GM23248 (cell line): ENCODE measurements at regions not wholly inside any gene's neighbourhood (a gene's known extent, or its start where the extent isn't known, plus 50 kb on each side); places are given as distances from the start of the nearest gene placed in this dataset.
"Not testable (repeated sequence)": the region's sequence is repeated elsewhere in the genome, so short reads cannot be mapped to it uniquely, and the experiment has no call there.

Experiments
- DNase-seq: peaks from one replicate; pipeline ENCODE4 v3.0.0-alpha.2; 2015
- H2AFZ ChIP-seq: fragments of 200-600 bp; sonication (generic); 2 replicates; pipeline ENCODE4 v1.6.1; 2016; ENCODE audit warnings: antibody characterized with exemption
- H3F3A ChIP-seq: fragments of 200-600 bp; sonication (generic); 2 replicates; pipeline ENCODE4 v1.6.1; 2016; ENCODE audit warnings: mild to moderate bottlenecking, antibody characterized with exemption, mixed run types; ENCODE audit not compliant: insufficient read depth
- H3K27ac ChIP-seq: fragments of 200-600 bp; sonication (generic); 2 replicates; pipeline ENCODE4 v1.5.1; 2016; ENCODE audit warnings: mild to moderate bottlenecking
- H3K27me3 ChIP-seq: fragments of 200-600 bp; sonication (generic); replicated peaks from 2 replicates; pipeline ENCODE4 v1.6.1; 2016; ENCODE audit warnings: mild to moderate bottlenecking; ENCODE audit not compliant: insufficient read depth
- H3K36me3 ChIP-seq: fragments of 200-600 bp; sonication (generic); 2 replicates; pipeline ENCODE4 v1.6.1; 2016; ENCODE audit warnings: low read depth, mild to moderate bottlenecking
- H3K4me1 ChIP-seq: fragments of 200-600 bp; sonication (generic); 2 replicates; pipeline ENCODE4 v1.6.1; 2016; ENCODE audit warnings: mild to moderate bottlenecking; ENCODE audit not compliant: insufficient read depth
- H3K4me2 ChIP-seq: fragments of 200-600 bp; sonication (generic); one replicate; pipeline ENCODE4 v1.6.1; 2016; ENCODE audit warnings: mild to moderate bottlenecking; ENCODE audit not compliant: unreplicated experiment
- H3K4me3 ChIP-seq: fragments of 200-600 bp; sonication (generic); 2 replicates; pipeline ENCODE4 v1.5.1; 2016; ENCODE audit warnings: mild to moderate bottlenecking
- H3K79me2 ChIP-seq: fragments of 200-600 bp; sonication (generic); 2 replicates; pipeline ENCODE4 v1.6.1; 2016; ENCODE audit warnings: mild to moderate bottlenecking; ENCODE audit not compliant: insufficient read depth
- H3K9ac ChIP-seq: fragments of 200-600 bp; sonication (generic); 2 replicates; pipeline ENCODE4 v1.6.1; 2016; ENCODE audit warnings: mild to moderate bottlenecking
- H3K9me2 ChIP-seq: fragments of 200-600 bp; sonication (generic); 2 replicates; pipeline ENCODE4 v1.6.1; 2016; ENCODE audit warnings: mixed run types, mild to moderate bottlenecking, moderate library complexity; ENCODE audit not compliant: insufficient read depth
- H3K9me3 ChIP-seq: fragments of 200-600 bp; sonication (generic); one replicate; pipeline ENCODE4 v1.6.1; 2017; ENCODE audit warnings: low read depth
- H4K20me1 ChIP-seq: fragments of 200-600 bp; sonication (generic); 2 replicates; pipeline ENCODE4 v1.6.0; 2016; ENCODE audit not compliant: insufficient read depth
- EZH2 ChIP-seq: fragments of 200-600 bp; sonication (generic); IDR thresholded peaks from 2 replicates; pipeline ENCODE4 v1.6.1; 2018; ENCODE audit warnings: antibody characterized with exemption, mild to moderate bottlenecking; ENCODE audit not compliant: insufficient read depth, poor library complexity, severe bottlenecking
- EZH2phosphoT487 ChIP-seq: fragments of 200-600 bp; sonication (generic); IDR thresholded peaks from 2 replicates; pipeline ENCODE4 v1.6.1; 2018; ENCODE audit warnings: antibody characterized with exemption, moderate library complexity, mild to moderate bottlenecking, low read depth; ENCODE audit not compliant: insufficient read depth
- WGBS, 2 experiments: methylation state at CpG; one replicate each; pipeline ENCODE4 v1.1.6; 2015 to 2017; ENCODE audit warnings: low lambda C conversion rate in 2 of 2, low coverage in 1 of 2; ENCODE audit errors: missing lambda C conversion rate in 2 of 2; 5-methylcytosine and 5-hydroxymethylcytosine counted together
- in situ Hi-C: fragments of 300-500 bp; cut with MboI; formaldehyde crosslinking; loops from 2 replicates; pipeline ENCODE4 v1.15.0; 2020

- Histone ChIP-seq H3K4me2 (no peak overlapping the region), H3K79me2 (no peaks in the 10 kb centered on the region), H2AFZ (no peak overlapping the region), H3K9ac (no peak overlapping the region), H3K9me3 (peaks cover 7% of the 10 kb centered on the region), H3K4me3 (no peak overlapping the region), H4K20me1 (no peaks in the 10 kb centered on the region), H3K27ac (no peak overlapping the region), H3K9me2 (no peaks in the 10 kb centered on the region), H3K27me3 (no peaks in the 10 kb centered on the region), H3F3A (no peaks in the 10 kb centered on the region), H3K36me3 (no peaks in the 10 kb centered on the region), H3K4me1 (no peaks in the 10 kb centered on the region)
- WGBS, 2 experiments: 7 to 13% methylated on average over 1 of the region's 1 CpG
- no peak for DNase-seq
- TF ChIP-seq EZH2phosphoT487 (no peak), EZH2 (no peak)
- in situ Hi-C loops: no loop called here
Observed at GRCh38 chr13:66089711-66090110, 1140.4 kb downstream of the PCDH9 start.

- H3K36me3 ChIP-seq: no peaks in the 10 kb centered on the region
- H3K4me3 ChIP-seq: no peak overlapping the region
- H2AFZ ChIP-seq: no peak overlapping the region
- 7 to 11% methylated on average over 2 of the region's 2 CpGs for WGBS, 2 experiments
- no peak for DNase-seq
- H3K4me2 ChIP-seq: no peak overlapping the region
- no peak overlapping the region for H3K9ac ChIP-seq
- no peaks in the 10 kb centered on the region for H3K79me2 ChIP-seq
- no peaks in the 10 kb centered on the region for H3K27me3 ChIP-seq
- H4K20me1 ChIP-seq: no peaks in the 10 kb centered on the region
- no peak for TF ChIP-seq EZH2
- no peak for TF ChIP-seq EZH2phosphoT487
- no peaks in the 10 kb centered on the region for H3F3A ChIP-seq
- peaks cover 12% of the 10 kb centered on the region for H3K9me3 ChIP-seq
- H3K4me1 ChIP-seq: no peaks in the 10 kb centered on the region
- no peak overlapping the region for H3K27ac ChIP-seq
- in situ Hi-C loops: no loop called here
- H3K9me2 ChIP-seq: no peaks in the 10 kb centered on the region
Observed at GRCh38 chr13:66087269-66087710, 1142.8 kb downstream of the PCDH9 start.

- Histone ChIP-seq H3K4me3 (no peak overlapping the region), H3K79me2 (no peaks in the 10 kb centered on the region), H3K27ac (no peak overlapping the region), H3K9ac (no peak overlapping the region), H3K4me1 (no peaks in the 10 kb centered on the region), H3K27me3 (no peaks in the 10 kb centered on the region), H3K9me2 (no peaks in the 10 kb centered on the region), H2AFZ (no peak overlapping the region), H3K36me3 (no peaks in the 10 kb centered on the region), H3K9me3 (no peaks in the 10 kb centered on the region), H3K4me2 (no peak overlapping the region), H3F3A (no peaks in the 10 kb centered on the region), H4K20me1 (no peaks in the 10 kb centered on the region)
- in situ Hi-C loops: no loop called here
- TF ChIP-seq EZH2phosphoT487 (no peak), EZH2 (no peak)
- no peak for DNase-seq
Observed at GRCh38 chr13:66077132-66077689, 1152.9 kb downstream of the PCDH9 start.

DNA sequence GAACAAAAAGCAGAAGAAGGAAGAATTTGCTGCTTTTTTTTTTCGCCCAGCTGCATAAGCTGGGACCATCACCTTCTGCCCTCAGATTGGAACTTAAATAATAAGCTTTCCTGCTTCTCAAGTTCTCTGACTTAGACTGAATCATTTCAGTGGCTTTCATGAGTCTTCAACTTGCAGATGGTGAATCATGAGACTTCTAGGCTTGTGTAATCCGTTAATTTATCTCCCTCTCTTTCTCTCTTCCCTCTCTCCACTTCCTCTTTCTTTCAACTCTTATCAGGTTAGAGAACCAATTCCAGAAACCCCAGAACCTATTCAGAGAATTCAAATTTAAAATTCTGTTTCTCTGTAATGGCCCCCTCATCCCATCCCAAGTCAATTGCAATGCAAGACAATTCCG, 1153.7 kb downstream of the PCDH9 start:
- Histone ChIP-seq H3K36me3 (no peaks in the 10 kb centered on the region), H3K4me2 (no peak overlapping the region), H4K20me1 (no peaks in the 10 kb centered on the region), H3K27me3 (no peaks in the 10 kb centered on the region), H3K9me2 (no peaks in the 10 kb centered on the region), H3F3A (no peaks in the 10 kb centered on the region), H2AFZ (no peak overlapping the region), H3K4me1 (no peaks in the 10 kb centered on the region), H3K9ac (no peak overlapping the region), H3K27ac (no peak overlapping the region), H3K79me2 (no peaks in the 10 kb centered on the region), H3K4me3 (no peak overlapping the region), H3K9me3 (no peaks in the 10 kb centered on the region)
- no peak for TF ChIP-seq EZH2
- in situ Hi-C loops: no loop called here
- no peak for DNase-seq
- 11 to 15% methylated on average over 3 of the region's 3 CpGs for WGBS, 2 experiments

DNA sequence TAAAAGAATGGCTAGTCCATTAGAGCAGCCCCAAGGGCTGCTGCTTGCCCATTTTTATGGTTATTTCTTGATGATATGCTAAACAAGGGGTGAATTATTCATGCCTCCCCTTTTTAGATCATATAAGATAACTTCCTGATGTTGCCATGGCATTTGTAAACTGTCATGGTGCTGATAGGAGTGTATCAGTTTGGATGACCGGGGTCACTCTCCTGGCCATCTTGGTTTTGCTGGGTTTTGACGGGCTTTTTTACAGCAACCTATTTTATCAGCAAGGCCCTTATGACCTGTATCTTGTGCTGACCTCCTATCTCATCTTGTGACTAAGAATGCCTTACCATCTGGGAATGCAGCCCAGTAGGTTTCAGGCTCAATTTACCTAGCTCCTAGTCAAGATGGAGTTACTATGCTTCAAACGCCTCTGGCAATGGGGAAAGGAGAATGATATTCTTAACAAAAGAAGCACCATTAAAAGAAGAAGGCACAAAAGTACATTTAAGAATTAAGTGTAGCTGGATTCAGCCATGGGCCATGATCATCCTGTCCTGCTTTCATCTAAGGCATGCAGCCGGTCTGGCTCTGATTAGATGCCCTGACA, 1156.0 kb downstream of the PCDH9 start:
- Histone ChIP-seq H3K79me2 (no peaks in the 10 kb centered on the region), H3K27me3 (no peaks in the 10 kb centered on the region), H2AFZ (no peak overlapping the region), H3K4me2 (no peak overlapping the region), H3K36me3 (no peaks in the 10 kb centered on the region), H3K27ac (no peak overlapping the region), H3K9me2 (no peaks in the 10 kb centered on the region), H3K9ac (no peak overlapping the region), H3K9me3 (no peaks in the 10 kb centered on the region), H3F3A (no peaks in the 10 kb centered on the region), H3K4me3 (no peak overlapping the region), H4K20me1 (no peaks in the 10 kb centered on the region), H3K4me1 (no peaks in the 10 kb centered on the region)
- TF ChIP-seq EZH2 (no peak), EZH2phosphoT487 (no peak)
- DNase-seq: no peak
- 19 to 25% methylated on average over 4 of the region's 4 CpGs for WGBS, 2 experiments
- in situ Hi-C loops: no loop called here

GRCh38 chr13:66072097-66072496, 1158.0 kb downstream of the PCDH9 start:
- DNase-seq, H3K36me3 ChIP-seq, H3K9me2 ChIP-seq, H2AFZ ChIP-seq, H3K4me2 ChIP-seq, H3K9ac ChIP-seq, H4K20me1 ChIP-seq, H3F3A ChIP-seq, H3K4me1 ChIP-seq, H3K27me3 ChIP-seq, H3K9me3 ChIP-seq, H3K27ac ChIP-seq, H3K79me2 ChIP-seq, in situ Hi-C loops, H3K4me3 ChIP-seq: not testable (repeated sequence)
- 5 to 11% methylated on average over 2 of the region's 2 CpGs for WGBS, 2 experiments
